NCI-H1930 (cell line): ENCODE measurements at regions not wholly inside any gene's neighbourhood (a gene's known extent, or its start where the extent isn't known, plus 50 kb on each side); places are given as distances from the start of the nearest gene placed in this dataset.

Source experiments
- DNase-seq, 2 experiments: peaks; one replicate each; lab custom pipeline; 2025; lab: John Stamatoyannopoulos, UW

- DNase-seq: no peak
Measured at GRCh38 chr6:113291751-113292445, 565.2 kb upstream of the MARCKS start.

DNA sequence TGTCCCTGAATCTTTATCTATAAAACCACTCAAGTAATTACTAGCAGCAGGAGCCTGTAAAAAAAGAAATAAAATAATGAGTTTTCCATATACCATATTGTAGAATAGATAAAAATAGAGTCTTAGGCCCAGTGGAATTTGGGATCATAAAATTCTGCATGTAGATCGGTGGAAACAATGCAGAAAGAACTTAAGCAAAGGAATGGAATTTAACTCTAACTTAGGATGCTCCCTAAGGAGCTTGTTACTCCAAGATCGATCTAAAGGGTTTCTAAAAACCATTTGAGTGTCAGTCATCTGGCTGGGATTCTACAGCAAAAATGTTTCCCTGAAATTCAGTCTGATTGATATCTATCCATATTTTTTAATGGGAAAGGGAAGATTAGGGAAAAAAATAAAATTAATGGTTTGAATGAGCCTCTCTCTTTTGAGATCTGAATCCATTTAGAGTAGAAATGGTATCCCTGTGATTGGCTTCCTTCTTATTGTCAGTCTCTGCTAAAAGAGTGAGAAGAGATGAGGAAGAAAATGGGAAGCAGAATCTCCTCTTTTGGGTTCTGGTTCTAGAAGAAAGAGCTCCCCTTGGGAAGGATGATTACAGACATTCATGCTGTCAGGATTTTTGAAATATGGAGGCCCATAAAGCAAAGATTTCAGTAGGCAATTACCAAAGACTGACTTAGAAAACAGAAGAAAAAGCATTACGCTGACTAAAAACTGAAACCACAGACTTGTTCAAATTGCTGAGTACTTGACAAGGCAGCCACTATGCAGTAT lies 564.3 kb upstream of the MARCKS start:
- DNase-seq: no peak

DNA sequence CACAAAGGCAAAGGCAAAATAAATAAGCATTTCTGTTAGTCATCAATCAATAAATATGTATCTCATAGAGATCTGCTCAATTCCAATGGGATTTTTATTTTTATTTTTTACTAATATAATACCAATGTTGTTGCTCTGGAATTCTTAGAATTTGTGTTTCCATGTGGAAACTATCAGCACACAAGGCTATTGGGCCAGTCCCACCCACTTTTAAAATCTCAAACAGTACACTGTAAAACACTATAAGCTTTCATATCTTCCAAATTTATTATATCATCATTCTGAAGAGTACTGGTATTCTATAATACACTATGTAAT lies 563.8 kb upstream of the MARCKS start:
- DNase-seq: no peak

GRCh38 chr6:113299531-113299930 lies 557.6 kb upstream of the MARCKS start:
- DNase-seq: no peak

DNA sequence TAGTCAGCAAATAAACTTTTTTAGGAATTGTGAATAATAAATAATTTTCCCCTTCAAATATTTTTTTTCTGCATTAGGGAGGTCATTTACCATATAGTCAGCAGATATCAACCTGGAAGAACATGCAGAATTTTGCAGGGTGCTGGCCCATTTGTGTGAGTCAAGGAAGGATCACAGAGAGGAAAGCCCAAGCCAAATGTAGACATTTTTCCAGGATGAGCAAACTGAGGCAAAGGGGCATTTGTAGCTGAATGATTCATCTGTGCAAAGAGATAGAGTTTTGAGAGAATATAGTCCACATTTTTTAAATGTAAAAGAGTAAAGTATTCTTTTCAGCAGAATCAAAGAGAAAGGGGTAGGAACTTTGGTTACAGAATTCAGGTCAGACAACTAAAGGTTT lies 555.5 kb upstream of the MARCKS start:
- no peak for DNase-seq

DNA sequence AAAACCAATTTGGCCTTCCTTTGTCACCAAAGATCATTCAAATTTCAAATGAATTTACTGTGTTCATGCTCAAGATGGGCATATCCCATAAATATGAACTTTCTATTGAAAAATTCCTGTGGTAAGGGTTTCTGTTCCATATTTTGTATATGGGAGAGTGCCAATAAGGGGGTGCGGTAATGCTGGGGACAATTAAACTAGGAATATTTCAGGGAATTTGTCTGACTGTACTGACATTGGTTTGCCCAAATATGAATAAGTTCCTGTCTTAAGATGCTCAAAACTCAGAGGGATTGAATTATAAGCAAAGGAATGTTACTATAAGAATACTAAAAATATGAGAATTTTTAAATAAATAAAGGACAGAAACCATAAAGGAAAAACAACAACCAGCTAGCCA lies 553.0 kb upstream of the MARCKS start:
- DNase-seq: no peak

DNA sequence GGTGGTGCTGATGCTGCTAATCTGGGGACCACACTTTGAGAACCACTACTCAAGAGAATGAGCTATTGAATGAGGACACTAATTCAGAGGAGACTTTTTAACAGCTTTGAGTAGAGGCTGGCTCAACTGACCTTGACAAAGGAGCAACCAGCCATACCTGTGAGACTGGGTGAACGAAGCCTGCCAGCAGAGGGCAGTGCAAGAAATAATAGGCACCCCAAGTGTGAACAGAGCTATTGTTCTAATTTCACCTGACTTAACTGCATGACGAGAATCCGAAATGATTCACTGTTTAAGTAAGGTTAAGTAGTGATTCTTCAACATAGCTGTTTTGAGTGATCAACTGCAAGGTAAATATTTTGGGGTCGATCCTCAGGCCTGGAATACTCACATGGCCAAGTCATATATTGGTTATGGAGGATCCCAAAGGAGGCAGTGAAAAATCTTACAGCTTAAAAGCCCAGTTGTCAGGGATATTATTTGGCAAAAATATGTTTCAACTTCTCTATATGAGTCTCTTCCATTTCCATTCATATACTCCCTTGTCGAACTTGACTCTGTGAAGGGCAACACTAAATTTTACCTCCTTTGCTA lies 550.5 kb upstream of the MARCKS start:
- no peak for DNase-seq

- no peak for DNase-seq
Measured at GRCh38 chr6:113308266-113308665, 548.9 kb upstream of the MARCKS start.

GRCh38 chr6:113313841-113314240 lies 543.3 kb upstream of the MARCKS start:
- DNase-seq: no peak

DNA sequence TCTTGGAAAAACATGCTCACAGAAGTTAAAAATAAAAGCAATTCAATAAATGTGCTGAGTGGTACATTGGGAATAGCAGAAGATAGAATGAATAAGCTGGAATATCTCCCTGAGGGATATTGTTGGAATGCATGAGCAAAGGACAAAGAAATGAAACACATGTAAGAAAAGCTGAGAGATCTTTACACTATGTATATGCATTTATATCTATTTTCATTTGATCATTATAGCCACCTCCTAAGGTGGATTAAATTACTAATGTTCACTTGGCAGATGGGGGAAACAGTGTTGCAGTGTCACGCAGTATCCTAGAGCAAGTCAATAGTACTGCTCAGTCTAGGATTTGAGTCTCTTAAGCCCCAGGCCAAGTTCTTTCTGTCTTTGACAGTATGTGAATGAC lies 542.0 kb upstream of the MARCKS start:
- no peak for DNase-seq

DNA sequence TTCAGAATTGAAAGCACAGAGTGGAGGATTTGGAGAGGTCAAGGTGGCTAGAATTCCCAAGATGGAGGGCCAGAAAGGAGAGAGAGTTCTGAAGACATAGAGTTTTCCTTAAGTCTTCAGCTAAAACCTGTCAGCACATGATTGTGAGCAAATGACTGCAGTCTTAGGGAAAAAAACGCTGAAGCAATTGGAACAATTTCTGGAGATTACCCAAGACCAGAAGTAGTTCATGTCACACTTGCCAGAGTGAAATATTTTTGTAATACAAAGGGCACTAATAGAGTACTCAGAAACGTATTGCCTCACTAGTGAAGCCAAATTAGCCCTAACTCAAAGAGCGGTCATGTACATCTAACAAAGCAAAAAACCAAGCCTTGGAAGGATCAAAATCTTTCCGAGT lies 541.3 kb upstream of the MARCKS start:
- DNase-seq: no peak

GRCh38 chr6:113317442-113317841 lies 539.7 kb upstream of the MARCKS start:
- DNase-seq: no peak

GRCh38 chr6:113317891-113318574 lies 539.1 kb upstream of the MARCKS start:
- peak; percentile 11 to 38 for DNase-seq

DNA sequence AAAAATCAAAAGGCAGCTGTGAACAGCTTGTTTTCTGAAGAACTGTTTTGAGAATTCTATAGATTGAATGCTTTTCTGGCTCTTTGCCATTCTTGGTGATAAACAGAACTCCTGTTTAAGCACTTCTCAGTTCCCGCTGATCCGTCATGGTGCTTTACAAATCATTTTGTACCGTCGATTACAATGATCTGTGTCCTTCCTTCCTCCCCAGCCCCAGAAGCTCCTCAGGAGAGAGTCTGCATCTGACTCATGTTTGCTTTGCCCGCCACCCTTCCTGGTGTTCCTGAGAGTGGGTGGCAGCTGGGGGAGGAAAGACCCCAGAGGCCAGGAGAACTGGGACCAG lies 538.6 kb upstream of the MARCKS start:
- no peak for DNase-seq

- no peak for DNase-seq
Measured at GRCh38 chr6:113320653-113321052, 536.5 kb upstream of the MARCKS start.

DNA sequence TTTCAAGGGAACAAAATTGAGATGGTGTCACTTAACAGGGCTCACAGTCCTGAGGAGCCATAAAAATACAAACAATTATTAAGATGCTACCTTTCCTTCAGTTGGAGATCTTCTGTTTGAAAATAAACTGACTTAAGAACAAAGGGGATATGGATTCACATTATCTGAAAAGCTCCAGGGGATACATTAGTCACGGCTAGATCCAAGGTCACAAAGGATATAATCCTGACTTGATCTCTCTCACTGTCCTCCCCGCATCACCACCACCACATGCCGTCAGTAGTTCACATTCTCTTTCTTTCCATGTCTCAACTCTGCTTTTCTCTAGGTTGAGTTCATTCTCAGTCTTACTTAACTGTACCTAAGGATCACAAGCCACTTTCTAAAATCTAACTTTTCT lies 530.4 kb upstream of the MARCKS start:
- no peak for DNase-seq

GRCh38 chr6:113328886-113329381 lies 528.2 kb upstream of the MARCKS start:
- no peak for DNase-seq

- peak in 1 of 2 experiments; percentile 50 for DNase-seq
Measured at GRCh38 chr6:113329942-113330635, 527.1 kb upstream of the MARCKS start.

DNA sequence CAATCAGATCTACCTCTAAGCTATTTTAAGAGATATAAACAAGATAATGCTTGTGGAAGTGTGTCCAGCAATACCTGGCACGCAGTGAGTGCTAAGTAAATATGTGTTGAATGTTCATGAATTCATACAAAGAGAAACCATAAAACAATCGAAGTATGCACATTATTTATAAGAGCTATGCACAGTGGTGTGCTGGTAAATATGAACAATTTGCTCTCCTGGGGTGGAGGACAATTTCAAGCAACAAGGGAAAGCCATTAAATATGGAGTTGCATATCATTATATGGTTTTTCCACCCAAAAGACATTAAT lies 526.6 kb upstream of the MARCKS start:
- peak; percentile 48 to 50 for DNase-seq

GRCh38 chr6:113331021-113331420 lies 526.1 kb upstream of the MARCKS start:
- peak; percentile 30 to 41 for DNase-seq

DNA sequence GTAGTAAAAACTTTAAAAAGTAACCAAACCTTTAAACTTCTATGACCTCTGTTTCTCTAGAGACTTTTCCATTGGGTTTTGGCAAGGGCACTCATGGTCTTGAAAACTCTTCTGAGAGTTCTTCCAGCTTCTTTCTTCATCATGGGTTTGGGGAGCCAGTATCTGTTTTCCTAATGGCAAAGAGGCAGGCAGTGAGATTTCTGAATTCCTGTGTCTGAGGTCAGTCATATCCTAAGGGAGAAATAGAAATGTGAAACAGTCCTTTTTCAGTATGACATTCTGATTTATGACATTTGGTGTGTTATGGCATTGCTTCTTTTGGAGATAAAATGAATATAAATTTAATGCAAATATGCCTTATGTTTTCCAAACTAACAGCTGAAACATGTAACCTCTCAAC lies 518.5 kb upstream of the MARCKS start:
- no peak for DNase-seq

GRCh38 chr6:113339209-113339608 lies 517.9 kb upstream of the MARCKS start:
- no peak for DNase-seq
